Type B pancreatic cell (in vitro differentiated cells): ENCODE measurements at regions not wholly inside any gene's neighbourhood (a gene's known extent, or its start where the extent isn't known, plus 50 kb on each side); places are given as distances from the start of the nearest gene placed in this dataset.

Experiments used
- DNase-seq: peaks from one replicate; pipeline ENCODE4 v3.0.0; 2021; ENCODE audit warnings: mixed read lengths; ENCODE audit not compliant: unreplicated experiment; ENCODE audit errors: extremely low spot score
- H3K27ac Mint-ChIP-seq: 2 replicates; pipeline ENCODE4 v1.8.0; 2021; ENCODE audit warnings: mild to moderate bottlenecking, mixed read lengths
- H3K27me3 Mint-ChIP-seq: 2 replicates; pipeline ENCODE4 v1.8.0; 2021; ENCODE audit warnings: mixed read lengths
- H3K36me3 Mint-ChIP-seq: 2 replicates; pipeline ENCODE4 v1.8.0; 2021; ENCODE audit warnings: mixed read lengths
- H3K4me1 Mint-ChIP-seq: one replicate; pipeline ENCODE4 v1.8.0; 2021; ENCODE audit warnings: mixed read lengths; ENCODE audit not compliant: unreplicated experiment
- H3K4me3 Mint-ChIP-seq: 2 replicates; pipeline ENCODE4 v1.8.0; 2021; ENCODE audit warnings: mild to moderate bottlenecking, mixed read lengths
- H3K9me3 Mint-ChIP-seq: 2 replicates; pipeline ENCODE4 v1.8.0; 2021; ENCODE audit warnings: mixed read lengths
- TF ChIP-seq, protein P1 (sequence below): fragments of 200-600 bp; sonication (generic); conservative IDR thresholded peaks from 2 replicates; pipeline ENCODE4 v1.5.0; 2021; ENCODE audit warnings: antibody characterized with exemption, mild to moderate bottlenecking

- no peaks in the 10 kb centered on the region for H3K9me3 Mint-ChIP-seq
- H3K27ac Mint-ChIP-seq, result no peak overlapping the region
- H3K27me3 Mint-ChIP-seq, result no peaks in the 10 kb centered on the region
- TF ChIP-seq, protein P1, sequence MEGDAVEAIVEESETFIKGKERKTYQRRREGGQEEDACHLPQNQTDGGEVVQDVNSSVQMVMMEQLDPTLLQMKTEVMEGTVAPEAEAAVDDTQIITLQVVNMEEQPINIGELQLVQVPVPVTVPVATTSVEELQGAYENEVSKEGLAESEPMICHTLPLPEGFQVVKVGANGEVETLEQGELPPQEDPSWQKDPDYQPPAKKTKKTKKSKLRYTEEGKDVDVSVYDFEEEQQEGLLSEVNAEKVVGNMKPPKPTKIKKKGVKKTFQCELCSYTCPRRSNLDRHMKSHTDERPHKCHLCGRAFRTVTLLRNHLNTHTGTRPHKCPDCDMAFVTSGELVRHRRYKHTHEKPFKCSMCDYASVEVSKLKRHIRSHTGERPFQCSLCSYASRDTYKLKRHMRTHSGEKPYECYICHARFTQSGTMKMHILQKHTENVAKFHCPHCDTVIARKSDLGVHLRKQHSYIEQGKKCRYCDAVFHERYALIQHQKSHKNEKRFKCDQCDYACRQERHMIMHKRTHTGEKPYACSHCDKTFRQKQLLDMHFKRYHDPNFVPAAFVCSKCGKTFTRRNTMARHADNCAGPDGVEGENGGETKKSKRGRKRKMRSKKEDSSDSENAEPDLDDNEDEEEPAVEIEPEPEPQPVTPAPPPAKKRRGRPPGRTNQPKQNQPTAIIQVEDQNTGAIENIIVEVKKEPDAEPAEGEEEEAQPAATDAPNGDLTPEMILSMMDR, result no peak
- no peaks in the 10 kb centered on the region for H3K4me1 Mint-ChIP-seq
- H3K36me3 Mint-ChIP-seq, result no peaks in the 10 kb centered on the region
- H3K4me3 Mint-ChIP-seq, result no peak overlapping the region
- no peak for DNase-seq
Measured at GRCh38 chr18:56139792-56140254, 498.6 kb downstream of the TXNL1 start.

DNA sequence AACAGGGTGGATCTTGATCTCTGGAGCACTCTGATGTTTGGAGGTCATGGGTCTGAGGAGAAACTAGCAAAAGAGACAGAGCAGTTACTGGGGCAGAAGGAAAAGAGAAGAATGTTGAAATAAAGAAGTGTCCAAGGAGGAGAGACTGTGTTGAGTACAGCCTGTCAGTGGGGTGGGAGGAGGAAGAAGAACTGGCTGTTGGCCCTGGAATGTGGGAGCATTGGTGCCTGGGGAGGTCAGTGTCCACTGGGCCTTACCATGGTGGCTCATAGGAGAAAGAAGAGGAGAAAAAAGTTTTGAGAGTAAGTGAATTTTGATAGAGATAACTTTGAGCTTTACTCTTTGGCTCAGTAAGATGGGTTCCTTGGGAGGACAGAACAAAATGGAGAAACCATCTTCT is 499.0 kb downstream of the TXNL1 start:
- TF ChIP-seq, protein P1, result no peak
- Mint-ChIP-seq H3K27me3 (no peaks in the 10 kb centered on the region), H3K36me3 (no peaks in the 10 kb centered on the region), H3K9me3 (no peaks in the 10 kb centered on the region), H3K4me1 (no peaks in the 10 kb centered on the region), H3K4me3 (no peak overlapping the region), H3K27ac (no peak overlapping the region)
- DNase-seq, result no peak

DNA sequence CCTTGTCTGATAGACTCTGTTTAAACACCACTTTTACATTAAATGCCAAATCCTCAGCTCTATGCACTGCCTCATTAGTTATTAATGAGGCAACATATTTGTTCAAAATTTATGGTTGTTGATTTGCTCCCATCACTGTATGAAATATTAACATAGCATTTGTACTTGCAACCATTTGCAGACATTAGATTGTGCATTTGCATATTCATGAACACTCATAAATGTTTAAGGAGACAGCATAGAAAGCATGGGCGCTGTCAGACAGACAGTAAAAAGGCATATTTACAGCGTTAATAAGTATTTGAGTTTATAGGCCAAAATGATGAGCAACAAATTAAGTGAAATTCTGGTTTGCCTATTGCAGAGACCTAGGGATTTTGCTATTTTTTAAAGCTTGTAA is 502.3 kb downstream of the TXNL1 start:
- H3K27ac Mint-ChIP-seq, result no peak overlapping the region
- H3K36me3 Mint-ChIP-seq, result no peaks in the 10 kb centered on the region
- H3K4me1 Mint-ChIP-seq, result no peaks in the 10 kb centered on the region
- TF ChIP-seq, protein P1, result no peak
- no peaks in the 10 kb centered on the region for H3K27me3 Mint-ChIP-seq
- no peaks in the 10 kb centered on the region for H3K9me3 Mint-ChIP-seq
- H3K4me3 Mint-ChIP-seq, result no peak overlapping the region
- DNase-seq, result no peak

- Mint-ChIP-seq H3K27ac (no peak overlapping the region), H3K36me3 (no peaks in the 10 kb centered on the region), H3K27me3 (no peaks in the 10 kb centered on the region)
Measured at GRCh38 chr18:56130481-56130880, 507.9 kb downstream of the TXNL1 start.

GRCh38 chr18:56128153-56128791 is 510.1 kb downstream of the TXNL1 start:
- H3K27ac Mint-ChIP-seq, result no peak overlapping the region
- no peak for DNase-seq
- peaks cover 6% of the 10 kb centered on the region for H3K4me1 Mint-ChIP-seq
- H3K27me3 Mint-ChIP-seq, result no peaks in the 10 kb centered on the region
- TF ChIP-seq, protein P1, result no peak
- H3K4me3 Mint-ChIP-seq, result no peak overlapping the region
- H3K36me3 Mint-ChIP-seq, result no peaks in the 10 kb centered on the region
- no peaks in the 10 kb centered on the region for H3K9me3 Mint-ChIP-seq

More at GRCh38 chr18:56130481-56130880, 507.9 kb downstream of the TXNL1 start:
- DNase-seq, result no peak
- Mint-ChIP-seq H3K4me1 (no peaks in the 10 kb centered on the region), H3K4me3 (no peak overlapping the region), H3K9me3 (no peaks in the 10 kb centered on the region)
- TF ChIP-seq, protein P1, result no peak
